ENCODE measurements at regions not wholly inside any gene's neighbourhood (a gene's known extent, or its start where the extent isn't known, plus 50 kb on each side); places are given as distances from the start of the nearest gene placed in this dataset.
A peak's percentile ranks its signal among the peaks of the same experiment; 100 is the strongest.

- DNase-seq (ENCODE audit: low read depth), result no peak
Observed at GRCh38 chr1:218679988-218680748, 335.0 kb downstream of the TGFB2 start.

- no peak for DNase-seq (ENCODE audit: low read depth)
Observed at GRCh38 chr1:218683242-218683641, 338.1 kb downstream of the TGFB2 start.

GRCh38 chr1:218686258-218686657, 341.1 kb downstream of the TGFB2 start:
- no peak for DNase-seq (ENCODE audit: low read depth)

GRCh38 chr1:218686761-218687160, 341.6 kb downstream of the TGFB2 start:
- DNase-seq (ENCODE audit: low read depth), result no peak

- DNase-seq (ENCODE audit: low read depth), result no peak
Observed at GRCh38 chr1:218692808-218693207, 347.7 kb downstream of the TGFB2 start.

- no peak for DNase-seq (ENCODE audit: low read depth)
Observed at GRCh38 chr1:218693599-218693998, 348.5 kb downstream of the TGFB2 start.

- no peak for DNase-seq (ENCODE audit: low read depth)
Observed at GRCh38 chr1:218694085-218694484, 348.9 kb downstream of the TGFB2 start.

- DNase-seq (ENCODE audit: low read depth), result no peak
Observed at GRCh38 chr1:218694636-218695035, 349.5 kb downstream of the TGFB2 start.

GRCh38 chr1:218695525-218695924, 350.4 kb downstream of the TGFB2 start:
- DNase-seq (ENCODE audit: low read depth), result no peak

GRCh38 chr1:218698141-218698540, 353.0 kb downstream of the TGFB2 start:
- no peak for DNase-seq (ENCODE audit: low read depth)

GRCh38 chr1:218699421-218699820, 354.3 kb downstream of the TGFB2 start:
- no peak for DNase-seq (ENCODE audit: low read depth)

GRCh38 chr1:218699865-218700264, 354.7 kb downstream of the TGFB2 start:
- DNase-seq (ENCODE audit: low read depth), result no peak

GRCh38 chr1:218700666-218701065, 355.5 kb downstream of the TGFB2 start:
- DNase-seq (ENCODE audit: low read depth), result no peak

- DNase-seq (ENCODE audit: low read depth), result no peak
Observed at GRCh38 chr1:218701131-218701530, 356.0 kb downstream of the TGFB2 start.

- no peak for DNase-seq (ENCODE audit: low read depth)
Observed at GRCh38 chr1:218702775-218703174, 357.6 kb downstream of the TGFB2 start.

- DNase-seq (ENCODE audit: low read depth), result no peak
Observed at GRCh38 chr1:218703836-218704235, 358.7 kb downstream of the TGFB2 start.

- no peak for DNase-seq (ENCODE audit: low read depth)
Observed at GRCh38 chr1:218705391-218705790, 360.3 kb downstream of the TGFB2 start.

GRCh38 chr1:218705911-218706893, 361.1 kb downstream of the TGFB2 start:
- no peak for DNase-seq (ENCODE audit: low read depth)

- DNase-seq (ENCODE audit: low read depth), result no peak
Observed at GRCh38 chr1:218711001-218711400, 365.9 kb downstream of the TGFB2 start.

- peak; percentile 63 for DNase-seq (ENCODE audit: low read depth)
Observed at GRCh38 chr1:218711884-218712674, 366.9 kb downstream of the TGFB2 start.

GRCh38 chr1:218712677-218713076, 367.5 kb downstream of the TGFB2 start:
- no peak for DNase-seq (ENCODE audit: low read depth)

GRCh38 chr1:218715961-218716669, 371.0 kb downstream of the TGFB2 start:
- no peak for DNase-seq (ENCODE audit: low read depth)
